ENCODE measurements at regions not wholly inside any gene's neighbourhood (a gene's known extent, or its start where the extent isn't known, plus 50 kb on each side); places are given as distances from the start of the nearest gene placed in this dataset.

DNA sequence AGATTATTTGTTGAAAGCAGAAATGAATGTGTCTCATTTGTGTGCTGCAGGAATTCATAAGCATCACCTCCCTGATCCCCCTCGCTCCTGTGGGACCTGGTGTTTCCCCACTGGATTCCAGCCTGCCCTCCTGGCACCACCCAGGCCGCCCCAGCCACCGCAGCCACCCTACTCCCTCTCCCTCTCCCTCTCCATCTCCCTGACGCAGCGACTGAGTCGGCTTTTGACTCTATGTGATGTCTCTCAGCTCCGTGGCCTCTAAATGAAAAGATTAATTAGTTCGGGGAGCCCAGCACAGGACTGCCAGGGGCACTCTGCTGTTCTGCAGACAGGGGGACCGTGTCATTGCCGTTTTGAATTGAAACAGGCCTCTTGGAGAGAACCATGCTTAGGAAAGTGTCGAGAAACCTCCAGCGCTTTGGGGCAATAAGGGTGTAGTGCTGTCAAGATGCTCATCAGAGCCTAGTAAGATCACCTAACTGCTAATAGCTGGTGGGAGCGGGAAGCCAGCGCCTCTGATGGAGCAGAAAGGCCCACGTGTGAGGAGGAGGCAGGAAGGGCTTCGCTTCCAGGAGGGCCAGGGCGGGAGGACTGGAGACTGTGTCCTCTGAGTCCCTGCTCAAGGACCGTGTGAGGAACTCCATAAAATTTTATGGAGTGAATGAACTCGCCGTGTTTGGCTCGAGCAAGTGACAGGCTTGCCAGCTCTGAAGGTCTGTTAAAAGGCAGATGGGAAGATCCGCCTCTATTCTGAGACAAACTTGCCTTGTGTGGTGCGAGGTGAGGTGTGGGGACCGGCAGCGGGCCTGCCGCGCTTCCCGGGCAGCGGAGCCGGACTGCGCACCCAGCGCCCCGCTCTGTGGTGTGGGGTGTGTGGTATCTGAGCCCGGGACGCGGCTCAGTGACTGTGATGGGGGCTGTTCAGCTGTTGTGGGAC, 157.4 kb upstream of the C14orf180 start (continued):
- TF ChIP-seq, protein P1, sequence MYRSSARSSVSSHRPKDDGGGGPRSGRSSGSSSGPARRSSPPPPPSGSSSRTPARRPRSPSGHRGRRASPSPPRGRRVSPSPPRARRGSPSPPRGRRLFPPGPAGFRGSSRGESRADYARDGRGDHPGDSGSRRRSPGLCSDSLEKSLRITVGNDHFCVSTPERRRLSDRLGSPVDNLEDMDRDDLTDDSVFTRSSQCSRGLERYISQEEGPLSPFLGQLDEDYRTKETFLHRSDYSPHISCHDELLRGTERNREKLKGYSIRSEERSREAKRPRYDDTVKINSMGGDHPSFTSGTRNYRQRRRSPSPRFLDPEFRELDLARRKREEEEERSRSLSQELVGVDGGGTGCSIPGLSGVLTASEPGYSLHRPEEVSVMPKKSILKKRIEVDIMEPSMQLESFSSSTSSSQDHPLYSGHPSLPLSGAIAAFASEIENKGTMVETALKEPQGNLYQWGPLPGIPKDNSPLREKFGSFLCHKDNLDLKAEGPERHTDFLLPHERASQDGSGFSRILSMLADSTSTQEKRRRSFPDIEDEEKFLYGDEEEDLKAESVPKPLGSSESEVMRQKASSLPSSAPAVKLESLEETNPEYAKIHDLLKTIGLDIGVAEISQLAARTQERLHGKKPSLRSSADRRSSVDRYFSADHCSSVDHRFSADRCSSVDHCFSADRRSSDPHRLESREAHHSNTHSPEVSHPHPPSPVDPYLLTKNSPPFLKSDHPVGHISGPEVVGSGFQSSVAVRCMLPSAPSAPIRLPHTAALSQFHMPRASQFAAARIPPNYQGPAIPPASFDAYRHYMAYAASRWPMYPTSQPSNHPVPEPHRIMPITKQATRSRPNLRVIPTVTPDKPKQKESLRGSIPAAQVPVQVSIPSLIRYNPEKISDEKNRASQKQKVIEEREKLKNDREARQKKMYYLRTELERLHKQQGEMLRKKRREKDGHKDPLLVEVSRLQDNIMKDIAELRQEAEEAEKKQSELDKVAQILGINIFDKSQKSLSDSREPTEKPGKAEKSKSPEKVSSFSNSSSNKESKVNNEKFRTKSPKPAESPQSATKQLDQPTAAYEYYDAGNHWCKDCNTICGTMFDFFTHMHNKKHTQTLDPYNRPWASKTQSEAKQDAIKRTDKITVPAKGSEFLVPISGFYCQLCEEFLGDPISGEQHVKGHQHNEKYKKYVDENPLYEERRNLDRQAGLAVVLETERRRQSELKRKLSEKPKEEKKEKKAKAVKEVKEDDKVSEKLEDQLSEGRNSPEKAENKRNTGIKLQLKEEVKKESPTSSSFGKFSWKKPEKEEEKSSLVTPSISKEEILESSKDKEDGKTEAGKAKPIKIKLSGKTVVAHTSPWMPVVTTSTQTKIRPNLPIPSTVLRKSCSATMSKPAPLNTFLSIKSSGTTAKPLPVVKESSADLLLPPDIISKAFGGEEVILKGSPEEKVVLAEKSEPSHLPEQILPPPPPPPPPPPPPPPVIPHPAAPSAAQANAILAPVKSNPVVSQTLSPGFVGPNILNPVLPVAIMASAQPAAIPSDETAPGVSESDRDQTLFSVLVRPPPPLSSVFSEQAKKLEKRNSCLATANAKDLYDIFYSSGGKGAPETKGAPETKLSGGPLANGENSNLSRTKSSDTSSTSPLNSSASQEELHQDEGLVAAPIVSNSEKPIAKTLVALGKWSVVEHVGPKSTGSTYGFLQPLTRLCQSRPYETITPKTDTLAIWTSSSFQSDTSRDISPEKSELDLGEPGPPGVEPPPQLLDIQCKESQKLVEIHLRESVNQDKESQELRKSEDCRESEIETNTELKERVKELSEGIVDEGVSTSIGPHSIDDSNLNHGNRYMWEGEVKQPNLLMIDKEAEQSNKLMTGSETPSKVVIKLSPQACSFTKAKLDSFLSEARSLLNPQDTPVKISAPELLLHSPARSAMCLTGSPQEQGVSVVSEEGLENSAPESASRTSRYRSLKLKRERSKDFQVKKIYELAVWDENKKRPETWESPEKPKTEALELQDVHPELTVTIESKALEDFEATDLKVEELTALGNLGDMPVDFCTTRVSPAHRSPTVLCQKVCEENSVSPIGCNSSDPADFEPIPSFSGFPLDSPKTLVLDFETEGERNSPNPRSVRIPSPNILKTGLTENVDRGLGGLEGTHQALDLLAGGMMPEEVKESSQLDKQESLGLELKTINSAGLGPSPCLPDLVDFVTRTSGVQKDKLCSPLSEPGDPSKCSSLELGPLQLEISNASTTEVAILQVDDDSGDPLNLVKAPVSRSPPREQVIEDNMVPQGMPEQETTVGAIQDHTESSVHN (IDR thresholded peaks at IDR 0.05; ENCODE audit: borderline replicate concordance in 1 of 2, low read depth in 1 of 2) = no peak
- TF ChIP-seq, protein P2, sequence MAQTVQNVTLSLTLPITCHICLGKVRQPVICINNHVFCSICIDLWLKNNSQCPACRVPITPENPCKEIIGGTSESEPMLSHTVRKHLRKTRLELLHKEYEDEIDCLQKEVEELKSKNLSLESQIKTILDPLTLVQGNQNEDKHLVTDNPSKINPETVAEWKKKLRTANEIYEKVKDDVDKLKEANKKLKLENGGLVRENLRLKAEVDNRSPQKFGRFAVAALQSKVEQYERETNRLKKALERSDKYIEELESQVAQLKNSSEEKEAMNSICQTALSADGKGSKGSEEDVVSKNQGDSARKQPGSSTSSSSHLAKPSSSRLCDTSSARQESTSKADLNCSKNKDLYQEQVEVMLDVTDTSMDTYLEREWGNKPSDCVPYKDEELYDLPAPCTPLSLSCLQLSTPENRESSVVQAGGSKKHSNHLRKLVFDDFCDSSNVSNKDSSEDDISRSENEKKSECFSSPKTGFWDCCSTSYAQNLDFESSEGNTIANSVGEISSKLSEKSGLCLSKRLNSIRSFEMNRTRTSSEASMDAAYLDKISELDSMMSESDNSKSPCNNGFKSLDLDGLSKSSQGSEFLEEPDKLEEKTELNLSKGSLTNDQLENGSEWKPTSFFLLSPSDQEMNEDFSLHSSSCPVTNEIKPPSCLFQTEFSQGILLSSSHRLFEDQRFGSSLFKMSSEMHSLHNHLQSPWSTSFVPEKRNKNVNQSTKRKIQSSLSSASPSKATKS (CRISPR knock-in tag; IDR thresholded peaks at IDR 0.05) = no peak
- no peak for TF ChIP-seq ZKSCAN1 (IDR thresholded peaks at IDR 0.05; ENCODE audit: low read depth, low read length)
- no peak for TF ChIP-seq SREBF2 (CRISPR knock-in tag; IDR thresholded peaks at IDR 0.05)
- no peak for TF ChIP-seq ZNF253 (CRISPR knock-in tag; conservative IDR thresholded peaks at IDR 0.05)
- TF ChIP-seq RBBP5 (IDR thresholded peaks at IDR 0.05; ENCODE audit: borderline replicate concordance, insufficient read depth, low read length, poor library complexity, severe bottlenecking) = no peak
- no peak for TF ChIP-seq ZNF384 (IDR thresholded peaks at IDR 0.05; ENCODE audit: low read depth, low read length)
- no peak for TF ChIP-seq BHLHE40 (IDR thresholded peaks at IDR 0.05; ENCODE audit: low read length)
- no peak for TF ChIP-seq ZNF830 (CRISPR knock-in tag; IDR thresholded peaks at IDR 0.05)
- no peak for TF ChIP-seq MCM5 (IDR thresholded peaks at IDR 0.05; ENCODE audit: low read depth)
- TF ChIP-seq PYGO2 (tag; IDR thresholded peaks at IDR 0.05) = no peak
- TF ChIP-seq, protein P3, sequence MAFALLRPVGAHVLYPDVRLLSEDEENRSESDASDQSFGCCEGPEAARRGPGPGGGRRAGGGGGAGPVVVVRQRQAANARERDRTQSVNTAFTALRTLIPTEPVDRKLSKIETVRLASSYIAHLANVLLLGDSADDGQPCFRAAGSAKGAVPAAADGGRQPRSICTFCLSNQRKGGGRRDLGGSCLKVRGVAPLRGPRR (CRISPR knock-in tag; IDR thresholded peaks at IDR 0.05) = no peak
- TF ChIP-seq, protein P4, sequence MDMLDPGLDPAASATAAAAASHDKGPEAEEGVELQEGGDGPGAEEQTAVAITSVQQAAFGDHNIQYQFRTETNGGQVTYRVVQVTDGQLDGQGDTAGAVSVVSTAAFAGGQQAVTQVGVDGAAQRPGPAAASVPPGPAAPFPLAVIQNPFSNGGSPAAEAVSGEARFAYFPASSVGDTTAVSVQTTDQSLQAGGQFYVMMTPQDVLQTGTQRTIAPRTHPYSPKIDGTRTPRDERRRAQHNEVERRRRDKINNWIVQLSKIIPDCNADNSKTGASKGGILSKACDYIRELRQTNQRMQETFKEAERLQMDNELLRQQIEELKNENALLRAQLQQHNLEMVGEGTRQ (CRISPR knock-in tag; IDR thresholded peaks at IDR 0.05) = no peak
- TF ChIP-seq BRCA1 (IDR thresholded peaks at IDR 0.05) = no peak
- no peak for TF ChIP-seq BRCA1 (CRISPR knock-in tag; IDR thresholded peaks at IDR 0.05)
- no peak for TF ChIP-seq SMARCA5 (IDR thresholded peaks at IDR 0.05)

All from K562 (cell line).